Type B pancreatic cell (in vitro differentiated cells): ENCODE measurements at regions not wholly inside any gene's neighbourhood (a gene's known extent, or its start where the extent isn't known, plus 50 kb on each side); places are given as distances from the start of the nearest gene placed in this dataset.

Experiments
- DNase-seq: peaks from one replicate; pipeline ENCODE4 v3.0.0; 2021; ENCODE audit warnings: mixed read lengths; ENCODE audit not compliant: unreplicated experiment; ENCODE audit errors: extremely low spot score
- H3K27ac Mint-ChIP-seq: 2 replicates; pipeline ENCODE4 v1.8.0; 2021; ENCODE audit warnings: mild to moderate bottlenecking, mixed read lengths
- H3K27me3 Mint-ChIP-seq: 2 replicates; pipeline ENCODE4 v1.8.0; 2021; ENCODE audit warnings: mixed read lengths
- H3K36me3 Mint-ChIP-seq: 2 replicates; pipeline ENCODE4 v1.8.0; 2021; ENCODE audit warnings: mixed read lengths
- H3K4me1 Mint-ChIP-seq: one replicate; pipeline ENCODE4 v1.8.0; 2021; ENCODE audit warnings: mixed read lengths; ENCODE audit not compliant: unreplicated experiment
- H3K4me3 Mint-ChIP-seq: 2 replicates; pipeline ENCODE4 v1.8.0; 2021; ENCODE audit warnings: mild to moderate bottlenecking, mixed read lengths
- H3K9me3 Mint-ChIP-seq: 2 replicates; pipeline ENCODE4 v1.8.0; 2021; ENCODE audit warnings: mixed read lengths
- CTCF ChIP-seq: fragments of 200-600 bp; sonication (generic); conservative IDR thresholded peaks from 2 replicates; pipeline ENCODE4 v1.5.0; 2021; ENCODE audit warnings: antibody characterized with exemption, mild to moderate bottlenecking

GRCh38 chr16:86110726-86111125, 211.8 kb downstream of the IRF8 start:
- H3K4me3 Mint-ChIP-seq, result no peak overlapping the region
- peaks cover 17% of the 10 kb centered on the region for H3K27me3 Mint-ChIP-seq
- H3K36me3 Mint-ChIP-seq, result no peaks in the 10 kb centered on the region
- H3K9me3 Mint-ChIP-seq, result no peaks in the 10 kb centered on the region
- DNase-seq, result no peak
- no peak overlapping the region for H3K27ac Mint-ChIP-seq
- H3K4me1 Mint-ChIP-seq, result peaks cover 6% of the 10 kb centered on the region
- TF ChIP-seq CTCF, result no peak

GRCh38 chr16:86112178-86112577, 213.2 kb downstream of the IRF8 start:
- no peak for DNase-seq
- no peaks in the 10 kb centered on the region for H3K36me3 Mint-ChIP-seq
- H3K27me3 Mint-ChIP-seq, result peaks cover 20% of the 10 kb centered on the region
- no peaks in the 10 kb centered on the region for H3K9me3 Mint-ChIP-seq
- H3K4me1 Mint-ChIP-seq, result peaks cover 6% of the 10 kb centered on the region
- H3K4me3 Mint-ChIP-seq, result no peak overlapping the region
- H3K27ac Mint-ChIP-seq, result no peak overlapping the region
- TF ChIP-seq CTCF, result no peak

- H3K4me3 Mint-ChIP-seq, result no peak overlapping the region
- peaks cover 46% of the 10 kb centered on the region for H3K27me3 Mint-ChIP-seq
- no peak overlapping the region for H3K27ac Mint-ChIP-seq
- H3K36me3 Mint-ChIP-seq, result no peaks in the 10 kb centered on the region
- peaks cover 20% of the 10 kb centered on the region for H3K4me1 Mint-ChIP-seq
- no peak for DNase-seq
- H3K9me3 Mint-ChIP-seq, result no peaks in the 10 kb centered on the region
- TF ChIP-seq CTCF, result no peak
Measured at GRCh38 chr16:86117235-86117634, 218.3 kb downstream of the IRF8 start.

- TF ChIP-seq CTCF, result no peak
- peaks cover 45% of the 10 kb centered on the region for H3K27me3 Mint-ChIP-seq
- H3K4me3 Mint-ChIP-seq, result no peak overlapping the region
- no peaks in the 10 kb centered on the region for H3K9me3 Mint-ChIP-seq
- peaks cover 15% of the 10 kb centered on the region for H3K4me1 Mint-ChIP-seq
- no peak overlapping the region for H3K27ac Mint-ChIP-seq
- H3K36me3 Mint-ChIP-seq, result no peaks in the 10 kb centered on the region
- no peak for DNase-seq
Measured at GRCh38 chr16:86117756-86118155, 218.8 kb downstream of the IRF8 start.

GRCh38 chr16:86118467-86119307, 219.7 kb downstream of the IRF8 start:
- no peaks in the 10 kb centered on the region for H3K36me3 Mint-ChIP-seq
- TF ChIP-seq CTCF, result no peak
- peaks cover 15% of the 10 kb centered on the region for H3K4me1 Mint-ChIP-seq
- peaks cover 47% of the 10 kb centered on the region for H3K27me3 Mint-ChIP-seq
- no peaks in the 10 kb centered on the region for H3K9me3 Mint-ChIP-seq
- DNase-seq, result no peak
- no peak overlapping the region for H3K4me3 Mint-ChIP-seq
- H3K27ac Mint-ChIP-seq, result no peak overlapping the region
